Activated CD8-positive, alpha-beta memory T cell treated with anti-CD3 and anti-CD28 coated beads for 48 hours (primary cell): ENCODE measurements at regions not wholly inside any gene's neighbourhood (a gene's known extent, or its start where the extent isn't known, plus 50 kb on each side); places are given as distances from the start of the nearest gene placed in this dataset.
"Not testable (repeated sequence)": the region's sequence is repeated elsewhere in the genome, so short reads cannot be mapped to it uniquely, and the experiment has no call there.

Source experiments
- DNase-seq, 3 experiments: peaks; one replicate each; pipeline ENCODE4 v3.0.0-alpha.2; 2020; ENCODE audit warnings: low read depth in 2 of 3, low spot score in 2 of 3

DNA sequence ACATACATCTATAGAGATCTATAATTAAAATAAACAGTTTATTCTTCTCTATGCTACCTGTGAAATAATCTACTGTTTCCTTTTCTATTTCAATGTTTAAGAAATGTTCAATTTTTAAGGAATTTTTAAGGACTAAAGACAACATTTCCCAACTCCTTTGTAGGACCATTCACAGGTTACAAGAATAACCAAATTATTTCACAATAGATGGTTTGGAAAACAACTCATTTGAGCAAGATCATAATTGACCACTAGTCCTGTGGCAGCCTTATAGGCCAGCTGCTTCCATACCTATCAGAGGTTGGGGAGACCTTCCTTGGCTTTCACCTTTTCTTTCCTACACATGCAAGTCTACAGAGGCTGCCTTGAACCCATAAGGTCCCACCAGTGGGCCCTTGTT, 193.7 kb downstream of the TTC39B start:
- no peak for DNase-seq

DNA sequence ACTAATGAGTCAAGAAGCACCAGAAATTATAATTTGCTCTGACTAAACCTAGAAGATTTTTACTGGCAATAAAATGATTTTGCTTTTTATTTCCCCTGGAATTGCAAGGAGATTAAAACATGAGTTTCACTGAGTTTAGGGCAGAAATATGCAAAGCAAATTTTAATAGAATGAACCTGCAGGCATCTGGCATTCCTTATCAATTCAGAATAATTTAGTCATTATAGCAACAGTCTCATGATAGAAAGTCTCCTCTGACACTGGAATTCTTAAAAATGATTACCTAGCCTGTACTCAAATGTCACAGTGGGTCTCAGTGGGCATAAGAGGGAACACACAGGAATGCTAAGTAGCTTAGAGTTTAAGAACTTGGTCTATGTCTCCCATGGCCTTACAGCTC, 195.9 kb downstream of the TTC39B start:
- DNase-seq: no peak

DNA sequence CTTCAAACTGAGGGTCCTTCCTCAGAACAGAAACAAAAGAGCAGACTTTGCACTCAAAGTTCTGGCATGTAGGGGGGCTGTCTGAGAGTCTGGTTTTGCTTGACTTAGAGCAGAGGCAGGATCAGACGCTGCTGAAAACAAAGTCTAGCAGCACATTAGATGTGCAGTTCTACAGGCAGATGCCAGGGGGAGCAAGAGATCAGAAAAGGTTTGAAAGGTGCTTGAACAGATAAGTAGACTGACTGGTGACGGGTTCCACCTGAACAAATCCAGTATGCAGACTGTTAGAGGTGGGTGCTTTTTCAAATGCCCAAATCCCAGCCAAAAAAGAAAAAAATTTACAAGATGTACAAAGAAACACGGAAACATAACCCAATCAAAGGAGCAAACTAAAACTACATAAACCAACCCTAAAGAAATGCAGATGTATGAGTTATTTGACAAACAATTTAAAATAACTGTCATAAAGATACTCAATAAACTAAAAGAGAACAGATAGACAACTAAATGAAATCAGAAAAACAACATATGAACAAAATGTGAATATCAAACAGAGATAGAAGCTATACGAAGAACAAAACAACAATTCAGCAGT, 194.7 kb upstream of the FREM1 start:
- no peak for DNase-seq

DNA sequence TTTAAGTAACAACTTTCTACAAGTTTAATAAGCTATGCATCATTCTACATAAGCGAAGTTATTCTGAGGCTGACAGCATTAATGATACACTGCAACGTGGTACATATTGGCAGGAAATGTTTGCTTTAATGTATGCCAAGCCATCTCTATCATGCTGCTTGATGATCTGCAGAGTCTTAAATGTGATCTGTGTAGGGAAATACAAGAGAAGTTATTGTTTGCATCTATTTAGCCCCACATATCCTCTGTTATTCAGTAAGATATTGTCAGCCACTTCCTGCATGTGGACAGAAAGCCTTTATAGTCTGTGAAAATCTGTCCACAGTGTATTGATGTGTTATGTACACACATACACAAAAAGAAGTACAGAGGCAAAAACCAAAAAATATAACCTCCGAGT, 193.1 kb upstream of the FREM1 start:
- DNase-seq: no peak

DNA sequence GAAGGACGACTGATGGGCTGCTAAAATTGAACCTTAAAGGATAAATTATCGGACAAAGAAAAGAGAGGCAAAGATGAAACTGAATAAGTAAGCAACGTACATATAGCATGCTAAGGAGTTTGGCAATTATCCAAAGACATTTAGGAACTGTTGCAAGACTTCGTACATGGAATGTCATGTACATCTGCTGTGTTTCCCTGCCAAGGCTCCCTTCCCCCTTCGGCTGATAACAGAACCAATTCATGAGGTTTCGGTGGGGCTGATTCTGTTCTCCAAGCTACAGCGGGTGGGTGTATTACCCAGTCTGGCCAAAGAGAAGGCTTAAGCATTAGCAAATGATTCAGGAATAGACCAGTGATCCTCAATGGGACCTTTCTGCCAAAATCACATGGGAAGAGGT, 190.9 kb upstream of the FREM1 start:
- DNase-seq: no peak

DNA sequence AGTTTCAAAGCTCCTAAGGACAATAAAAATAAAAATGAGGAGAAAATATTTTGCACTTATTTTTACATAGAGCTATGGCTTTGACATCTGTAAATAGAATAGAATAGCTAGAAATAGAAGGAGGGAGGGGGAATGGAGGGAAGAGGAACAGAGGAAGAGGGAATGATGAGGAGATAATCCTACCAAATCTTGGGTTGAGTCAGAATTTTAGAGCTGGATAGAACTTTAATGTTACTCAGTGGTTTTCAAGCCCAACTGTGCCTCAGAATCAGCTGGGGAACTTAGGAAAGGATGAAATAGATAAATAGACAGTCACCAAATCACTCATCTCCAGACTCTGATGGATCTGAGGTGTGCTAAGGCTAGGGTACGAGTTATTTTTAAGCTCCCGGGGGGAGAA, 190.3 kb upstream of the FREM1 start:
- DNase-seq: no peak

DNA sequence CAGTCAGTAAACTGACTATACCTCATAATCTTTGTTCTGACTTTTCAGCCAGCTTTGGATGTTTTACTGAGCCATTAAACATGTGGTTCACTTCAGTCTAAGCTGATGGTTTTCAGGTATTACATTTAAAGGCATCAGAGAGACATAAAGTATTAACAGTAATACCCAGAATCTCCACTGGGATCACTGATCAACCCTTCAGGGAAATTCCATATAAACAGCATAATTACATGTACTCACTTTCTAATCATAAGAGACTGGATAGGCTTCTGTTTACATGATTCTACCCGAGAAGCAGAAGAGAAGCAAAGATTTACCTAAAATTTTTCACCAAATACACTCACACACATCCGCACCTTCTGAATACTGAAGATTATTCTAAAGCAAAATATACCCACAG, 186.7 kb upstream of the FREM1 start:
- DNase-seq: no peak

DNA sequence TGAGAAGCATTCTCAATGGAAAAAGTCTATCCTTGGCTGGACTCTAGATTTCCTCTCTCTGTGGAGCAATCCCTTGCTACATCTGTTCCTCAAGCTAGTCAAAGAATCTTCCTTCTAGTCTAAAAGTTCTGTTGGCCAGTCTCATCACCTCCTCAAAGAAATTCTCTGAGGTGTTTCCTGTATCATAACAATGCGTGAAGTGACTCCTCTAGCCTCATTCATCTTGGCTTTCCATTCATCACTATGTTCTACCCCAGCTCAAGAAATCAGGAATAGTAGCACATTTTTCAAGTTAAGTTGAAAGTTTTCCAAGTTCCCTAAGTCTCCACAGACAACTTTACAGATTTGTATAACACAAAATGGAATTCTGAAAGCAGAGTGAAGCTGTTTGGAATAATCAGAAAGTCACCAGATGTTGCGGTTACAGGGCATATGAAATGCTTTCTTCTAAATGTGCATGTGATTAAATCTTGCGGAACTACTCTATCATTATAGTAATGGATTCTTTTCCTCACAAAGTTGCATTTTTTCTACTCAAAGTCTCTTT, 176.6 kb upstream of the FREM1 start:
- DNase-seq: no peak

DNA sequence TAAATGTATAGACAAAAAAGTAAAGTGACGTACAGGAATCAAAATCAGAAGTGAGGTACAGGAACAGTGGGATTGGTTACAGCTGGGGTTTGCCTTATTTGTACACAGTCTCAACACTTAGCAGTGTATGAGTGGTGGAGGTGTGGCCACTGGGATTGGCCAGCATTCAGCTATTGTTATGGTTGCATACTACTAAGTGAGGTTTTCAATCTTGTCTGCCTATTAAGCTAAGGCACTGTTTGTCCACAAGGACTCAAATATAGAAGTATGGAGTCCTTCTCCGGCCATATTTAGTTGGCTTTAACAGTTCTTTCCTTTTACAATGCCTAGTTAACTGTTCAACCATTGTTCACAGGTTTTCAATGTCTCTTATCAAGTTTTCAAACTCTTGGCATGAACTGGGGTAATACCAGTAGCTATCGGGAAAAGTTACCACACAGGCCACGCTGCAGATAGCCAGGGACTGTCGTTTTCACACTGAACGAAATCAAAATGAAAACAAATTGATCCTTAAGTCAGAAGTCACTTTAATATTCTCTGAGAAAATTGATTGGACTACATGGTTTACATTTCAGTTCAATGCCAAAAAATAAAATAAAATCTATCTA, 176.0 kb upstream of the FREM1 start:
- no peak for DNase-seq

DNA sequence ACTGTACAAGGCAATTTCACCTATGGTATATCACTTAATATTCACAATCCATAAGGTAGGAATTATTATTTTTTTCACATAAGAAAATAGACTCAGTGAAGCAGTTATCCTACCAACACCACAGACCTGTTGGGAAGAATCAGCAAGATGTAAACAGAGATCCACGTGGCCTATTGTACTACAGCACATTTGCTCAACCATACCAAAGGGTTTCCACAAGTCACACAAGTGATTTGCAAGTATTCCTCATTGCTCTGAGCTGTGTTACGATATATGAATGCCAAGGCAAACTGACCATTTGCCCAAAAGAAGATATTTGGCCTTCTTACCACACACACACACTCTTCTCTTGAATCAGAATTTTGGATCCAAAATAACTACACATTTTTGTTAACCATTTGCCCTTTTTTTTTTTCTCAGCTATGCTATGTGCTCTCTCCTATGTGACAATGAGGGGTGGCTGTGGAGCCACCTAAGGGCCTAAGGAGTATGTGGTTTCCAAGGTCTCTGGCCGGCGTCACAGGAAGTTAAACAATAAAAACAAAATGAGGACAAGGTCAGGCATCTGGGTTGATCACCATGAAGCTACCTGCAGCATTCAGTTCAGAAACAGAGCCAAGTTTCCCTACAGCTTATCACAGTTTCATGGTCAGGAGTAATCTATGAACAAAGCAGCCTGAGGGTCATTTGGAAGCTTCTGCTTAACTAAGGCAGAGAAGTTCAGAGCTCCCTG, 171.0 kb upstream of the FREM1 start:
- DNase-seq: no peak

DNA sequence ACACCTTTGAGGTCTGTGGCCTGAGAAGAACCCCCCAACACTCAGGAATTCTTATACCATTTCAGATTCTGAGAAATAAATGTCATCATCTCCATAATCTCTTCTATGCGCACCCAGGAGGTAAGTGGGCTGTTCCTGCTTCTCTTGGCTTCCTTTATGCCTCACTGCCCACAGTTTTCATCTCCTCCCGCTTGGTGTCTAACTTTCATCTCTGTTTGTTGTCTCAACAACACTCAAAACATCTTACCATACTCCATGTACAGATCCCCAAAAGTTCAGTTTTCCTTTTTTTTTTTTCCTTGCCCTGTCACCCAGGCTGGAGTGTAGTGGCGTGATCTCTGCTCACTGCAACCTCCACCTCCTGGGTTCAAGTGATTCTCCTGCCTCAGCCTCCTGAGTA, 170.2 kb upstream of the FREM1 start:
- DNase-seq: no peak

DNA sequence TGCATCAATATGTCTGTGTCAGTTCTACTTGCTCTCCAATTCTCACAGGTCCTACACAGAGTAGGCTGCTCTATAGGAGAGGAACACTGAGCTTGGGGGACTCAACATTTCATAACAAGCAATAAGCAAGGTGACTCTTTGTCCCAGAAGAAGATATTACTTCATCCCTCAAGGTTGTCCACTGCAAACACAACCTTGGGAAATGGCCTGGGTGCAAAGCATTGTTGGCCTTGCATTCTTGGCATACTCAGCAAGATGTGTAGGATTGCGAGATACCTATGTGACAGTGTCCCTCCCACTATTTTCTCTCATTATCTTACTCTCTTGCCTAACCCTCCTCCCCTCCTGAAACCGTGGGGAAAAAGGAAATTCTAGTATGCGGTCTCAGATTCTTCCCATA, 169.8 kb upstream of the FREM1 start:
- no peak for DNase-seq

DNA sequence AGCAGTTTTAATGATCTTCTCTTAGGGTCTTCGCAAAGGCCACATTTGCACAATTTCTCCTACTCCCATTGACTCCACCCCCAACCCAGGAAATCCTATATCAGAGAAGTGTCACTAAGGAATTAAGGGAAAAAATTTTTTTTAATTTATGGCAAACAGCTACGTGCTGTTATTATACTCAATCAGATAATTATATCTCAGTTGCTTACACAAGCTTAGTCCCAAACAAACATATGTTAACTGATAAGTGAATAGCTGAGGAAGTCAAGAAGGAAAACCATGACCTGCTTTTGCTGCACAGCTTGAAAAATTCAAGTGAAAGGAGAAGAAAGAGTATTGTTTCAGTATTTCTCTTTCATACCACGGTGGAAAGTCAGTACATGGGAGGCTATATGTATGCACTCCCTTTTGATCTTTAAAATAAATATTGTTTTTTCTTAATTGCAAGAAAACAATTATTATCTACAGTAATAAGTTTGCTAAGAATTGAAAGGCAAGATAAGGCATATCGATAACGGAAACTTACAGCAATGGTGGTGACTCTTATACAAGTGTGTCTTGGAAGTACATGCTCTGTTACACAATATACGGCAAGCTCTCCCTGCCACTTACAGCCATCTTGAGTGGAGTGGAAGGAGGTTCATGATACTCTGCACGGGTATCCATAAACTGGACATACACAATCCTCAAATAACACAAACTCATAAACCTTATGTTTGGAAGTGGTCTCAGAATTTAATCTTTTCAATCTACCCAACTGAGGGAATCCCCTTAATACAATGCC, 167.9 kb upstream of the FREM1 start:
- DNase-seq: no peak

DNA sequence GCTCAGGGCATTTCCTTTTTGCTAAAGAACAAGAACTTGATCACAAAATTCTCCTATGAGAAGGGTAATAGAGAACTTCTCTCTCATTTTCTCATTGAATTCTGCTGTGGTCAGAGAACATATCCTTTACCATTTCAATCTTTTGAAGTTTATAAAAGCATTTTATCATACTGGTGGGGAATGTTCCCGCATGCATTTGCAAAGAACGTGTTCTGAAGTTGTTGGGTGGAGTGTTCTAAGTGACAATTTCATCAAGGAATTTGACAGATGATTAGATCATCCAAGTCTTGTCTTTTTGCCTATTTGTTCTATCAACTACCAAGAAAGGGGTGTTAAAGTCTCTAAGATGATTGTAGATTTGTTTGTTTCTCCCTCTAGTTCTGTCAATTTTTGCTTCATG, 163.4 kb upstream of the FREM1 start:
- no peak for DNase-seq

DNA sequence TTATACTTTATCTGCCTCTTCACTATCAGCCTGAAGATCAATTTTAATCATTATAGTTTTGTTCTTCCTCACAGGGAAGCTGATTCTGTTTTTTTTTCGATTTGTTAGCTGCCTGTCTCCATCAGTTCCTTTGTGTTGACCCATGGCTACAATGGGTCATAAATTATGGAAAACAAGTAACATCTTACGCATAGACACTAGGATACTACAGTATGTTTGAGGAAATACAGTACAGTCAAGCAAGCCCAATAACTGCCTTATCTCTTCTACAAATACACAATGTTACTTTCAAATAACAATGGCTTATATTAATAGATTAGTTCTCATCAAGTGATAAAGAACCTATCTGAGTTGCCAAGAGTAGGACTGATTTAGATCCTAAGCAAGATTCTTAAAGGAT, 160.5 kb upstream of the FREM1 start:
- no peak for DNase-seq

DNA sequence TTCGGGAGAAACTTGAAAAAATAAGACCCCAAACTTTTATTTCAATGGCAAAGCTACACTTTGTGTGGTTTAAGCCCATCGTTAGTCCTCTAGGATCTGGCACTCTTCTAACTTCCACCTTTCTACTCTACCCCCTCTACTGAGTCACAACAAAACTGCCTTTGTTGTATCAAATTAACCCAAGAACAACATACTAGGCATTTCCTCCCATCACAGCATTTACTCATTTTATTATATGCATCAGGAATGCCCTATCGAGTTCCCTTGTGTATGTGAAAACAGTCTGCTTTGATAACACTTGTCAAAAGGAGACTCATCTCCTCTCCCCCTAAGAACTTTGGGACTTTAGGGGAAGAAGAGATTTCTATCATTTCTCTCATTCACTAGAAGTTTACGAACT, 158.9 kb upstream of the FREM1 start:
- no peak for DNase-seq

DNA sequence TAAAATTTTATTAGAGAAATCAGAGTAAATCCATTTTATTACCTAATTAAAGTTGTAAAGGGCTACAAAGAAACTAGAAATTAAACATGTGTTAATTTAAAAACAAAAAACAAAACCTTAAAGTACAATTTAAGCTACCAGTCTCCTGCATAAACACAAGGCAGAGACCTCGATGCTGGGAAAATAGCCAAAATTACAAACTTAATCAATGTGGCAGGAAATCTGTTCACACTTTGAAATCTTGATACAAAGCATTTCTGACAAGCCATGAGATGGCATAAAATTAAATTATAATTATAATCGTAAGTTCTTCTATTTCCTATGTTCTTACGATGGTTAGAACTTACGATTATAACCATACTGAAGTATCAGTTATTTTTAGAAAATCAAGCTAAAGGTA, 158.0 kb upstream of the FREM1 start:
- DNase-seq: no peak

DNA sequence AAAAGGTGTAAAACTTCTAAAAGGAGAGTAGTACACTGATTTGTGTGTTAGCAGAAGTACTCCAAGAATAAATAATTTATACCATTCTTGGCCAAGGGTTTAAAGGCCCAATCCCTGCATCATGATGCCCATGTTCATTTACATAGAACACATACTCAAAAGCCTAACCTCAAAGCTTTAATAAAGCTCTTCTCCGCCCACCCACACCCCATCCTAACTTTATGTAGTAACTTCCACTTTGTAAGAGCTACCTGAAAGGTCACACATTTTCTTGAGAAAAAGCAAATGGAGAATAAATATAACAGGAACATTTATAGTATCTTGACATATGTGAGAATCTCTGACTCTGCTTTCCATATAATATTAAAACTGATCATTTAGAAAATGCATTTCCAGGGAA, 148.8 kb upstream of the FREM1 start:
- DNase-seq: no peak

DNA sequence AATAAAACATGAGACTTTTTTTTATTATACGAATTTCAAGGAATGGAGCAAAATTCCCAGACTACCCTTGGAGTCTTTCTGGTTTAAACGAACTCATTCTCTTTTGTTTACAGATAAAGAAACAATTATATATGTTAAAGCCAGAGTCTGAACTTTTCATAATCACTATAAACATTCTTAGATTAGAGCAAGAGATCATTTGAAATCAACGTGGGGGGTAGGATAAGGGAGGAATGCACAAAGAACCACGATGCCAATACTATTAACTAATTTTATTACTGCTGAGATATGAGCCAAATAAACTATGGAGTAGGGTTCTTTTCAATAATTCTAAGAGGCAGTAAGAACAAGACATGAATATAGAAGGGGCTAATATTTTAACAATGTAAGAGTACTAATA, 148.0 kb upstream of the FREM1 start:
- DNase-seq: no peak

DNA sequence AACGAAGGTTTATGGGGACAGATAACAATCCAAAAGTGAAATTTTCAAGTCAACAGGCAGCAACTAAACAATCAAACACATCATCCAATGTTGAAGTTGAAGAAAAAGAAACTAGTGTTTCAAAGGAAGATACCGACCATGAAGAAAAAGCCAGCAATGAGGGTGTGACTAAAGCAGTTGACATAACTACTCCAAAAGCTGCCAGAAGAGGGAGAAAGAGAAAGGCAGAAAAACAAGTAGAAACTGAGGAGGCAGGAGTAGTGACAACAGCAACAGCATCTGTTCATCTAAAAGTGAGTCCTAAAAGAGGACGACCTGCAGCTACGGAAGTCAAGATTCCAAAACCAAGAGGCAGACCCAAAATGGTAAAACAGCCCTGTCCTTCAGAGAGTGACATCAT, 145.1 kb upstream of the FREM1 start:
- DNase-seq: not testable (repeated sequence)

DNA sequence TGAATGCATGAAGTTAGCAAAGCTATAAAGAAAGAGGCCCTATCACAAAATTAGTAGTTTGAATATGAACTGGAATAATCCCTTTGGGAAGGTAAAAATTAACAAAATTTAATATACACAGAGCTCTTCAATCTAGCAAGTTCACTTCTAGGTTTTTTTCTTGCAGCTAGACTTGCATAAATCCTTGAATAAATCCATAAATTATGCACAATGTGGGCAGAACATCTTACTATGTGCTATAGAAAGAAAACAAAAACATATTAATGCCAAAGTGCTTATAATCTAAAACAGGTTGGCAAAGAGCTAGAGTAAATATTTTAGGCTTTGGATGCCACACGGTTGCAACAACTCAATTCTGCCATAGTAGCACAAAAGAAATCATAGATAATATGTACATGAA, 138.5 kb upstream of the FREM1 start:
- DNase-seq: no peak

DNA sequence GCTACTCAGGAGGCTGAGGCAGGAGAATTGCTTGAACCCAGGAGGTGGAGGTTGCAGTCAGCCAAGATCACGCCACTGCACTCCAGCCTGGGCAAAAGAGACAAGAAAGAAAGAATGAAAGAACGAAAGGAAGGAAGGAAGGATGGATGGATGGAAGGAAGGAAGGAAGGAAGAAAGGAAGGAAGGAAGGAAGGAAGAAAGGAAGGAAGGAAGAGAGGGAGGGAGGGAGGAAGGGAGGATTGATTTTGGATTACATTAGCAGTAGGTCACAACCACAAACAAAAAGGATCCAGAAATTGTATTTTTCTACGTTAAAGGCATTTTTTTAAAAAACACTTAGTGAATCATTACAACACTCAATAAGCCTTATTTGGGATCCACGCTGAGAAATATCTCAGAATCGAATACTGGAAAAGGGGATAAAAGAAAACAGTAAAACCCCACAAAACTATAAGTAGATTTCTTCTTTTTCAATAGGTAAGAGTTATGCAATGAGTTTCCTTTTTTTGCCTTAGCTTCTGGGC, 136.9 kb upstream of the FREM1 start:
- no peak for DNase-seq
